ENCODE measurements at regions not wholly inside any gene's neighbourhood (a gene's known extent, or its start where the extent isn't known, plus 50 kb on each side); places are given as distances from the start of the nearest gene placed in this dataset.

DNA sequence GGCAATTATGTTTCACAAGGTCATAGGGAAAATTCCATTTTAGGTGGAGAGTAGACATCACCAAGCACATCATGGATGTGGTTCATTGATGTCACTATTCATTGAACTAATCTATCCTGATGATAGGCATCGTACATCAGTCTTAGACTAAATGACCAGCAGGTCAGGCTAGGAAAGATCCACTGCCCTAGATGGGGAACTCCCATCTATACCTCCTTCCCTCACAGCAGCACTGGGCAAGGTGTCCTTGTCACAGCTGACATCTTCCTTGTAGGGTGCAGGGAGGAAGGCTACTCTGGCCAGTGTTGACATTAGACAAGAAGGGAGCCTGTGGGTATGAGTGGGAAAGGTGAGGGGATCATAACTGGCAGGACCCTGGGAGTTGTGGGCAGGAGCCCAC lies 63.8 kb upstream of the CAPRIN2 start:
- TF ChIP-seq, protein P1, sequence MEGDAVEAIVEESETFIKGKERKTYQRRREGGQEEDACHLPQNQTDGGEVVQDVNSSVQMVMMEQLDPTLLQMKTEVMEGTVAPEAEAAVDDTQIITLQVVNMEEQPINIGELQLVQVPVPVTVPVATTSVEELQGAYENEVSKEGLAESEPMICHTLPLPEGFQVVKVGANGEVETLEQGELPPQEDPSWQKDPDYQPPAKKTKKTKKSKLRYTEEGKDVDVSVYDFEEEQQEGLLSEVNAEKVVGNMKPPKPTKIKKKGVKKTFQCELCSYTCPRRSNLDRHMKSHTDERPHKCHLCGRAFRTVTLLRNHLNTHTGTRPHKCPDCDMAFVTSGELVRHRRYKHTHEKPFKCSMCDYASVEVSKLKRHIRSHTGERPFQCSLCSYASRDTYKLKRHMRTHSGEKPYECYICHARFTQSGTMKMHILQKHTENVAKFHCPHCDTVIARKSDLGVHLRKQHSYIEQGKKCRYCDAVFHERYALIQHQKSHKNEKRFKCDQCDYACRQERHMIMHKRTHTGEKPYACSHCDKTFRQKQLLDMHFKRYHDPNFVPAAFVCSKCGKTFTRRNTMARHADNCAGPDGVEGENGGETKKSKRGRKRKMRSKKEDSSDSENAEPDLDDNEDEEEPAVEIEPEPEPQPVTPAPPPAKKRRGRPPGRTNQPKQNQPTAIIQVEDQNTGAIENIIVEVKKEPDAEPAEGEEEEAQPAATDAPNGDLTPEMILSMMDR (IDR thresholded peaks at IDR 0.05; ENCODE audit: low read depth, low read length, poor library complexity, severe bottlenecking) = no peak
- no peak for TF ChIP-seq EZH2phosphoT487 (IDR thresholded peaks at IDR 0.05; ENCODE audit: borderline replicate concordance, low read length)
